Hematopoietic multipotent progenitor cell treated with erythropoietin and hydrocortisone succinate and interleukin-3 and kit ligand, for 4 days (in vitro differentiated cells): ENCODE measurements at regions not wholly inside any gene's neighbourhood (a gene's known extent, or its start where the extent isn't known, plus 50 kb on each side); places are given as distances from the start of the nearest gene placed in this dataset.
"Not testable (repeated sequence)": the region's sequence is repeated elsewhere in the genome, so short reads cannot be mapped to it uniquely, and the experiment has no call there.

ENCODE experiments used
- DNase-seq: peaks from one replicate; pipeline ENCODE4 v3.0.0-alpha.2; 2015

GRCh38 chr21:43286196-43286595 is 117.4 kb downstream of the CRYAA start:
- no peak for DNase-seq

DNA sequence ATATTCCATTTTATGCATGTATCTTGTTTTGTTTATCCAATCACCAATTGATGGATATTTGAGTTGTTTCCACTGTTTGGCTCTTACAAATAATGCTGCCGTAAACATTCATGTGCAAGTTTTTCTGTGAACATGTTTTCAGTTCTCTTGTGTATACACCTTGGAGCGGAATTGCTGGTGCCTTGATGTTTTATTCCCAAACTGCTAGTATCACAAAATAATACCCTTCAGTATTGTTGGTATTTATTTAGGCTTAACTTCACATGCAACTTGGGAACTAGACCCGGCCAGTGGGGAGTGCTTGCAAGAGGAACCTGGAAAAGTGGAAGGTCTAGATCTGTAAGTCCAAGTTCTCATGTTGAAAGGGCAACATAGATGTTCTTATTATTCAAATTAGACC is 115.9 kb downstream of the CRYAA start:
- no peak for DNase-seq

GRCh38 chr21:43284238-43284637 is 115.4 kb downstream of the CRYAA start:
- no peak for DNase-seq

- DNase-seq = not testable (repeated sequence)
These were observed 115.1 kb downstream of the CRYAA start for GRCh38 chr21:43283925-43284221.

DNA sequence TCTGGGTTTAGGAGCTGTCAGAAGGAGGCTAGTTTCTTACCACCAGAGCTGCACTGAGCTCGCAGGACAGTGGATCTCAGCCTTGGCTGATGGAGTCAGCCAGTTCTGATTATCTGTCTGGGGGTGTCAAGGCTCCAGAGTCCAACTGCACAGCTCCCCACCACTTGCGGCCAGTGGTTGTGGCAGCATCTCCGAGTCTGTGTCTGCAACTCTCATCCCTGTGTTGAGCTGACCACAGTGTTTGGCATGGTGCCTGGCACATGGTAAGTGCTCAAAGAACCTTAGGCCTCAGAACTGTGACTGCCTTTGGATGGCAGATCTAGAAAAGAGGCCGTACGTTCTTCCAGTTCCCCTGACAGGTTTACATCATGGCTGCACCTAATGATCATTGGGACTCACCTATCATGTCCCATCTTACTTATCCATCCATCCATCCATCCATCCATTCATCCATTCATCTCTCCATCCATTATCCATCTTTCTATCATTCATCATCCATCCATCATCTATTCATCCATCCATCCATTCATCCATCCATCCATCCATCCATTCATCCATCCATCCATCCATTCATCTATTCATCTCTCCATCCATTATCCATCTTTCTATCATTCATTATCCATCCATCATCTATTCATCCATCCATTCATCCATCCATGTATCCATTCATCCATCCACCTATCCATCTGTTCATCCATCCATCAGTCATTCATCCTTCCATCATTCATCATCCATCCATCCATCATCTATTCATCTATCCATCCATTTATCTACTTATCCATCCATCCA is 114.5 kb downstream of the CRYAA start:
- no peak for DNase-seq

- no peak for DNase-seq
These were observed 113.7 kb downstream of the CRYAA start for GRCh38 chr21:43282358-43283120.

GRCh38 chr21:43281661-43282357 is 113.0 kb downstream of the CRYAA start:
- no peak for DNase-seq

DNA sequence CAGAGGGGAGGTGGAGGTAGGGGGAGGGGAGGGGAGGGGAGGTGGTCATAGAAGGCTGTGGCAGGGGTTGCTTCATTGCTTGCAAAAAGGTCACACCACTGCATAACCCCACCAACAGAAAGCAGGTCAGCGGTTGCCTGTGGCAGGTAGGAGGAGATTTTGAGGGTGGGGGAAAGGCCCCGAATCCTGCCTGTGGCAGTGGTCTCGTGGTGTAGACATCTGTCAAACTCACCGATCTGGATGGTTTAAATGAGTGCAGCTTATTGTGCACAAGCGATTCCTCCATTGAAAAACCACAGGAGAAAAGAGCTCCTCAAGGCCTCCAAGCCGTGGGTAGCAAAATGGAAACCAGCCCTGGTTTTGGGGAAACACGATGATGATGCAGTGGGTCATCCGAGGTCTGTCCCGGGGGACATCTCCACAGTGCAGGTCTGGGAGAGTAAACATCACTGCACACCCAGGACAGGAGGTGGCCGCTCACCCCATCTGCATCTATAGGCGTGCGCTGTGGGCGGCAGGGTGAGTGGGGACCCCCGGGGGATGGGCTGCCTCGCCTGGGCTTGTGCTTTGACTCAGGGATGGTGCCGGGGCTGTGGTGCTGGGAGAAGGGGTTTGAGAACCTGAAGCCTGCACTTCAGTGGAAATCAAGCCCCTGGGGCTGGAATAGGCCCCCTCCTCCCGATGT is 112.3 kb downstream of the CRYAA start:
- no peak for DNase-seq

DNA sequence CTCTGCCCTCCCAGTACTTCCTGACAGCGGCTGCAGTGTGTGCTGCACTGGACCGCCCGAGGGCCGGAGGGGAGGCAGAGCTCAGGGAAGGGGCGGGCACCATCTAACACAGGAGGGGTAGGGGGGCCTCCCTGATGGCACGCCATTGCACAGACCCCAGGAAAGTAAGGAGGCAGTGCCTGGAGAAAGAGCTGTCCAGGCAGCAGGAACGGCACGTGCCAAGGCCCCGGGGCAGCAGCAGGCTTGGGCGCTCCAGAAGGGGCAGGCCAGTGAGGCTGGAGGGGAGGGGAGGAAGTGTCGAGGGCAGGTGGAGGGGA is 110.7 kb downstream of the CRYAA start:
- DNase-seq = no peak

DNA sequence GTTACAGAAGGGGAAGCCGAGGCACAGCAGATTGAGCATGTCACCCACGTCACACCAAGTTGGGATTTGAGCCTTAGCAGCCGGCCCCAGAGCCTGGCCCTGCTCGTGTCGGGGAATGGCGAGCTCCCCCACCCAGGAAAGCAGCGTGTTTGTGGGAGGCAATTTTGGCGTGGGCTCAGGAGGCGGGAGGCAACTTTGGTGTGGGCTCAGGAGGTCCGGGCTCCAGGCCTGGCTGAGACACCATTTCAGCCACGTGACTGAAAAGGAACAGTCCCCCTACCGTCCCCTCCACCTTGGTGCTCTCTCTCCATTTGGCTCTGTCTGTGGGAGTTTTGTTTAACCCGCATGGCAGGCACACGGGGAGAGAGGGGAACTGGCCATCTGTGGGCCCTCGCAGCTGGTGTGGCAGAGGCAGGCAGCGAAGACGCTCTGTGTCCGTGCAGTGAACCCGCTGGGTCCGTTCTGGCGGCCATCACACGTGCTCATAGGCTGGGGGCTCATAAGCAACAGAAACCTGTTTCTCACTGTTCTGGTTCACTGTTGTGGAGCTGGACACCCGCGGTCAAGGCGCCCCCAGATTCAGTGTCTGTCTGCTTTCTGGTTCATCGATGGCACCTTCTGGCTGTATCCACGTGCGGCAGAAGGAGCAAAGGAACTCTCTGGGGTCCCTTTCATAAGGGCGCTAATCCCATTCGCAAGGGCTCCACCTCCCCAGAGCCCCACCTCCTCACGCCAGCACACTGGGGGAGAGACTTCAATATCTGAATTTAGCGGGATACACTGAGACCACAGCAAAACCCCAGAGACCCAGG is 110.2 kb downstream of the CRYAA start:
- no peak for DNase-seq

GRCh38 chr21:43278359-43278758 is 109.6 kb downstream of the CRYAA start:
- no peak for DNase-seq

DNA sequence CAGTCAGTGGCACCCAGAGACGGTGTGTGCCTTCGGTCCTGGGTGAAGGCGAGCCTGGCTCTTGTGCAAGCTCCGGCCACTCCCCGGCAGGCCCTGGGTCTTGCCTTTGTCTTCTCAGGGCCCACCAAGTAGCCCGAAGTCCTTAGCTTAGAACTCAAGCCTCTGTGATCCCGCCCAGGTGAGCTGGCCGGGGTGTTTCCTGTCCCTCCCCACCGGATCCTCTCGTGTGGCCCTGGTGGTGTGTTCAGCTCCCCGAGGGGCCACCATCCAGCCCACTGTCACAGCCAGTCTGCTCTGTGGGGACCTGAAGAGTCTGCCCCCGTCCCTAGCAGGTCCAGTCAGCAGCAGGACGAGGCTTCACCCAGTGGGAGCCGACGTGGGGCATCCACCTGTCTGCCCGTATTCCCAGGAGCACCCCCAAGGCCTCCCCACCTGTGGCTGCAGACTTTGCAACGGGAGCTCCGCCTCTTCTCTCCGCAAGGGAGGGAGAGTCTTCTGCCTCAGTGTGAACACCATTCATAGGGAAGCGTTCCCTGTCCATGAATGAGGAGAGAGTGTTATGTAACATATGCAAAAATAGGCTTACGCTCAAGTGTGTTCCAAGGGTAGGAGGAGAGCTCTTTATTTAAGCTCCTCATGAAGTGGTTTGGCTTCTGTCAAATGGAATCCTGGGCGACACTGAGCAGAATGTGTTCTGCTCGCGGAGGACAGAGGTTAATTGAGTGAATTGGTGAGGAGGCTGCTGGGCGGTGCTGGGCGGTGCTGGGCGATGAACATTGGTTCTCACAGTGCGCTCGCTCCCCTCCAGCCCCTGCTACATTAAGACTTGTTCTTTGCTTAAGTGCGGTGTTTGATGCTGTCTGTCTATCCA is 108.9 kb downstream of the CRYAA start:
- no peak for DNase-seq

- no peak for DNase-seq
These were observed 108.0 kb downstream of the CRYAA start for GRCh38 chr21:43276811-43277210.

- DNase-seq = peak; percentile 16
These were observed 106.8 kb downstream of the CRYAA start for GRCh38 chr21:43275421-43276211.

DNA sequence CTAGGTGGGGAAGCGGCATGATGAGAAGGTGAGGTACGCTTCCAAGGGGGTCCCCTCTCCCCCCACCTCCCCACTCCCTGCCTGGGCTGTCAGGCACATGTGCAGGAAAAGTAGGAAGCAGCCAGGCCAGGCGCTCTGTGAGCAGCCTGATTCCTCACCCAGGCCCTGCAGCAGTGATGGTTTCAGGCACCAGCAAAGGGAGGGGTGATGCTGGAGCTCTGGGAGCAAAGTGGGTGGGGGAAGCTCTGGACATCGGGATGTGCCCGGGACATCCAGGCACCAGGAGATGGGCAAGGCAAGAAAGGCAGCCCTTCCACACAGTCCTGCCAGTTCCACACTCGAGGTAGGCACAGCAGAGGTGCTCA is 106.1 kb downstream of the CRYAA start:
- no peak for DNase-seq

- DNase-seq = no peak
These were observed 105.5 kb downstream of the CRYAA start for GRCh38 chr21:43274022-43274945.

GRCh38 chr21:43273708-43274021 is 104.9 kb downstream of the CRYAA start:
- DNase-seq = no peak

- peak; percentile 12 for DNase-seq
These were observed 104.4 kb downstream of the CRYAA start for GRCh38 chr21:43273016-43273707.

- DNase-seq = no peak
These were observed 103.8 kb downstream of the CRYAA start for GRCh38 chr21:43272591-43272990.
